Fibroblast of lung (primary cell): ENCODE measurements at regions not wholly inside any gene's neighbourhood (a gene's known extent, or its start where the extent isn't known, plus 50 kb on each side); places are given as distances from the start of the nearest gene placed in this dataset.

Experiments
- CTCF ChIP-seq, 2 donors: IDR thresholded peaks in 1 of 2; conservative IDR thresholded peaks in 1 of 2; 1 replicate in 1 of 2; 2 replicates in 1 of 2; pipeline ENCODE4 v1.5.1; 2011 to 2012; ENCODE audit warnings: low read length in 2 of 2, control low read depth in 1 of 2, inconsistent platforms in 1 of 2, low read depth in 1 of 2, mild to moderate bottlenecking in 1 of 2
- EZH2 ChIP-seq: IDR thresholded peaks from 2 replicates; pipeline ENCODE4 v1.5.1; 2012; ENCODE audit warnings: low read length, control low read depth, mild to moderate bottlenecking; ENCODE audit errors: missing control alignments

DNA sequence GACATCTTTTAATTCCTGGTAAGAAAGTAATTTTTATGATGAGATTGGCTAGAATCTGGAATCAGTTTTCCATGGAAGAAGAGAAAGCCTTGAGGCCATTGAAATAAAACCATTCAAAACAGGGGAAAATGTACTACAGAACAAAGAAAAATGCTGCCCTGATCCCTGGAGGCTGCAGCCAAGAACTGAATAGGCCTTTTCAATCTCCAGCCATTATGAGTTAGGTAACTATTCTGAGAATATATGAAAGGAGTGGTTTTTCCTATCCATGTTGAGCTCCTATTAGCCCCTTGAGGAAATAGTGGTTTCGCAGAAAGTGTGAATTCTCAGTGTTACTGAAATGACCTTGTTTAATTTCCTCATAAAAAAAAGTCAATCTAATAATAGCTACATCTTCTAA, 408.5 kb upstream of the GRAMD2B start:
- no peak for TF ChIP-seq CTCF (conservative IDR thresholded peaks at IDR 0.05 in 1 of 2, IDR thresholded peaks at IDR 0.05 in 1 of 2; ENCODE audit: low read depth in 1 of 2, low read length in 2 of 2)
- no peak for TF ChIP-seq EZH2
